ENCODE measurements at regions not wholly inside any gene's neighbourhood (a gene's known extent, or its start where the extent isn't known, plus 50 kb on each side); places are given as distances from the start of the nearest gene placed in this dataset.

DNA sequence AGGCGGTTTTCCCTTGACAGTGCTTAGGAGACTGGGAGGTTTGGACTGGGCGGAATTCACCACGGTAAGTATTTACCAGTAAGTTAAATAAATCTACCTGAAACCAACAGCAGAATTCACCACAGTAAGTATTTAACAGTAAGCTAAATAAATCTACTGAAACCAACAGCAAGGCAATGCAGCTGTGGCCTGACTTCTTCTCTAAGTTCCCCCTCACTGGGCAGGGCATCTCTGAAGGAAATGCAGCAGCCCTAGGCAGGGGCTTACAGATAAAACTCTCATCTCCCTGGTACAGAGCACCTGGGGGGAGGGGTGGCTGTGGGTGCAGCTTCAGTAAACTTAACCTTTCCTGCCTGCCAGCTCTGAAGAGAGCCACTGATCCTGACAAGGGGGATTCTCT lies 432.5 kb upstream of the LRRTM1 start:
- DNase-seq (ENCODE audit: low read depth), result no peak
- TF ChIP-seq, protein P1, sequence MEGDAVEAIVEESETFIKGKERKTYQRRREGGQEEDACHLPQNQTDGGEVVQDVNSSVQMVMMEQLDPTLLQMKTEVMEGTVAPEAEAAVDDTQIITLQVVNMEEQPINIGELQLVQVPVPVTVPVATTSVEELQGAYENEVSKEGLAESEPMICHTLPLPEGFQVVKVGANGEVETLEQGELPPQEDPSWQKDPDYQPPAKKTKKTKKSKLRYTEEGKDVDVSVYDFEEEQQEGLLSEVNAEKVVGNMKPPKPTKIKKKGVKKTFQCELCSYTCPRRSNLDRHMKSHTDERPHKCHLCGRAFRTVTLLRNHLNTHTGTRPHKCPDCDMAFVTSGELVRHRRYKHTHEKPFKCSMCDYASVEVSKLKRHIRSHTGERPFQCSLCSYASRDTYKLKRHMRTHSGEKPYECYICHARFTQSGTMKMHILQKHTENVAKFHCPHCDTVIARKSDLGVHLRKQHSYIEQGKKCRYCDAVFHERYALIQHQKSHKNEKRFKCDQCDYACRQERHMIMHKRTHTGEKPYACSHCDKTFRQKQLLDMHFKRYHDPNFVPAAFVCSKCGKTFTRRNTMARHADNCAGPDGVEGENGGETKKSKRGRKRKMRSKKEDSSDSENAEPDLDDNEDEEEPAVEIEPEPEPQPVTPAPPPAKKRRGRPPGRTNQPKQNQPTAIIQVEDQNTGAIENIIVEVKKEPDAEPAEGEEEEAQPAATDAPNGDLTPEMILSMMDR (IDR thresholded peaks at IDR 0.05; ENCODE audit: insufficient read depth, low read length), result no peak

DNA sequence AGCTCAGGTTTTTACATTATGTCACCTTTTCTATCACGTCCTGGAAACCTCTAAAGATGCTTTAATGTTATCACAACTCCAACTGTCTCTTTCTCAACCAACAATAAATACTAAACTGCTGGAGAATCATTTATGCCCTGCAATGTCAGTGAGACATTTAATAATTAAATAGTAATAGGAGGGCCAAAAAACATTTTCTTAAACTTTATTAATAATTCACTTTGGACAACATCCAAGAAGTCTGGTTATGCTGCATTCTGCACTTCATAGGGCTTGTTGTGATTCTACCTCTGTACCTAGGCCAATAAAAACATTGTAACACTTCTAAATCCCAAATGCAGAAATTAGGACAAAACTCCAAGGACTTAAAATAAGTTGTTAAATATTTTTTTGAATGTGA lies 420.4 kb upstream of the LRRTM1 start:
- TF ChIP-seq, protein P1 (IDR thresholded peaks at IDR 0.05; ENCODE audit: insufficient read depth, low read length), result no peak
- no peak overlapping the region for H3K4me3 ChIP-seq (ENCODE audit: low read depth, low read length)
- DNase-seq (ENCODE audit: low read depth), result no peak

More for the DNA sequence above, 432.5 kb upstream of the LRRTM1 start:
- H3K4me3 ChIP-seq (ENCODE audit: low read depth, low read length), result no peak overlapping the region

DNA sequence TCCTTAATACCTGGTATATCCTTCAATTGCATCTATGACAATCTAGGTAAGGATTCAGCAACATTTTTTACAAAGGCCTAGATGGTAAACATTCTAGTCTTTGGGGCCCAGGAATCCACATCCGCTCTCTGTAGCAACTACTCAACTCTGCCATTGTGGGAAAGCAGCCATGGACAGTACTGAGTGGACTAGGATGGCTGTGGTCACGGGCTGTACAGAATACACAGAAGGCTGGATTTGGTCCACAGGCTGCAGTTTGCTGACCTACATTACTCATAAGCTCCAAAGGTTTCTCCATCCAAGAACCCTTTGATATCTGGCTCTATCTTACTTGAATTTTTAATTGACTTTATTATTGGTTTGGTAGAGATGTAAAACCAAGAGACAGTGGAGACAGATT lies 418.3 kb upstream of the LRRTM1 start:
- DNase-seq (ENCODE audit: low read depth), result no peak
- TF ChIP-seq, protein P1 (IDR thresholded peaks at IDR 0.05; ENCODE audit: insufficient read depth, low read length), result no peak
- no peak overlapping the region for H3K4me3 ChIP-seq (ENCODE audit: low read depth, low read length)

DNA sequence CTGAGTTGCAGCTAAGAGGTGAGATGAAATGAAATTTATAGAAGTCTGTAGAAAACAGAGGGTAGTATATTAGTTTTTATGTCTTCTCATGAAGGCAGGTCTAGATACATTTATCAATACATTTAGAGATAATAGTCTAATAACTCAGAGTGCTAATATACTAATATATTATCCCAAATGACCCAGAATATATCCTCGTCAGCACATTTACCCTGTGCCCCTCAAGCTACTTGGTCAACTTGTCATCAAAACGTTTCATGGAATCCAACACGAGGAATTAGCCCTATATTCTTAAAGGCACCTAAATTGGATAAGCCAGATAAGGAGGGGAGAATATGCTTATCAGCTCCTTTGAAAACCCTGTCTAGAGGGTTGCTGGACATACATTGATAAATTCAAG lies 415.1 kb upstream of the LRRTM1 start:
- no peak overlapping the region for H3K4me3 ChIP-seq (ENCODE audit: low read depth, low read length)
- DNase-seq (ENCODE audit: low read depth), result no peak
- TF ChIP-seq, protein P1 (IDR thresholded peaks at IDR 0.05; ENCODE audit: insufficient read depth, low read length), result no peak

DNA sequence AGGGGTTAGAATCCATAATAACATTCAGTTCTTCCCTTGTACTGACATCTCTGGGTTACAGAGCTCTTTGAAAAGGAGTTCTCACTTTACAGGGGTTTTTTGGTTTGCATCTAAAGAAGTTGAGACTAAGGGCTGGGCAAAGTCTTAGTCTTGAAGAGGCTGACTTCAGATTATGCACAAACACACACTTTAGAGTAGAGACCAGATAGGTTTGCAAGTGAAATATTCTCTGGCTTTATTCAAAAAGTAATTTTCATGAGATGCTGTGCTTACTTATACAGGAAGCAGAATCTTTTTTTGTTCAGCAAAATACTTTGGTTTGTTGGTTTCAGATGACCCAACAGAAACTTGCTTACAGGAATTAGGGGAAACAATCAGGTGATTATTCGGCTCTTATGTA lies 410.9 kb upstream of the LRRTM1 start:
- TF ChIP-seq, protein P1 (IDR thresholded peaks at IDR 0.05; ENCODE audit: insufficient read depth, low read length), result no peak
- no peak for DNase-seq (ENCODE audit: low read depth)
- H3K4me3 ChIP-seq (ENCODE audit: low read depth, low read length), result no peak overlapping the region

DNA sequence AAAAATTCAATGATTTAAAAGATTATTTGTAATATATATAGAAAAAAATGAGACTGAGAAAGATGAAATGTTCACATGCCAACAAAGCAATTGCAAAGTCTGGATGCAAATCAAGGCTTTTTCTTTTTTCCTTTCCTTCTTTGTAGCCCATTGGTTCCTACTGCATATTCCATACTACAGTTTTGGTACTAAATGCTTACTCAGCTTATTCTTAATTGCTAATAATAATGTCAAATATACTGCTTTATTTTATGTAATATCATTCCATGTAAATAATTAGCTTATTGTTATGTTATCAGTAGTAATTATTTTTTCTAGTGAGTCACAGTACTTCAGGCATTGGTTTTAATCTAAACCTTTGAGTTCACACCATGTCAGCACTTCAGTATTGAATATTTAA lies 407.4 kb upstream of the LRRTM1 start:
- no peak for DNase-seq (ENCODE audit: low read depth)
- no peak overlapping the region for H3K4me3 ChIP-seq (ENCODE audit: low read depth, low read length)
- TF ChIP-seq, protein P1 (IDR thresholded peaks at IDR 0.05; ENCODE audit: insufficient read depth, low read length), result no peak

DNA sequence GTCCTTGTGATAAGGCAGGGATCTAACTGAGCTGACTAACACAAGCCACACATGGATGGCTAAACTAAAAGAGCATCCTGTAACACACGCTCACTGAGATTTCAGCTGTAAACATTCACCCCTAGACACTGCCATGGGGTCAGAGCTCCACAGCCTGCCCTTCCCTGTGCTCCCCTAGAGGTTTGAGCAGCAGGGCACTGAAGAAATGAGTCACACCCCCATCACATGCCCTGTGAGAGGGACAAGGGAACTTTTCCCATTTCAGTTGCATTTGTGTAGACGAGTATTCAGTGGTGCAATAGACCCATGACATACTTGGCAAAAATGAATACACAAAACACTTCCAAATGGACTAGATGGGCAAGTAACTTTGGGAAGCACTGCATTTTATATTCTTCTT lies 402.4 kb upstream of the LRRTM1 start:
- TF ChIP-seq, protein P1 (IDR thresholded peaks at IDR 0.05; ENCODE audit: insufficient read depth, low read length), result no peak
- DNase-seq (ENCODE audit: low read depth), result no peak
- H3K4me3 ChIP-seq (ENCODE audit: low read depth, low read length), result no peak overlapping the region

Data from fibroblast of the aortic adventitia (primary cell).